ENCODE measurements at regions not wholly inside any gene's neighbourhood (a gene's known extent, or its start where the extent isn't known, plus 50 kb on each side); places are given as distances from the start of the nearest gene placed in this dataset.
"Not testable (repeated sequence)": the region's sequence is repeated elsewhere in the genome, so short reads cannot be mapped to it uniquely, and the experiment has no call there.

- no peak for TF ChIP-seq REST (IDR thresholded peaks at IDR 0.05)
- TF ChIP-seq RAD21 (IDR thresholded peaks at IDR 0.05): no peak
These were observed 238.0 kb downstream of the FBXO4 start (continued) for GRCh38 chr5:42163083-42163482.

- Histone ChIP-seq H3K27me3 (ENCODE audit: control insufficient read depth in 4 of 4, insufficient read depth in 4 of 4, low read length in 3 of 4) (no peaks in the 10 kb centered on the region), H3K36me3 (ENCODE audit: control insufficient read depth in 4 of 4, insufficient read depth in 3 of 4, low read depth in 1 of 4, low read length in 3 of 4) (no peaks in the 10 kb centered on the region), H3K9ac (ENCODE audit: low read depth in 1 of 2, low read length in 2 of 2) (no peak overlapping the region), H3K27ac (ENCODE audit: low read depth in 1 of 2, low read length in 2 of 2) (no peak overlapping the region), H3K4me1 (ENCODE audit: control insufficient read depth in 4 of 4, insufficient read depth in 4 of 4, low read length in 3 of 4) (no peaks in the 10 kb centered on the region), H3K4me3 (ENCODE audit: low read depth in 1 of 3, low read length in 3 of 3) (no peak overlapping the region), H3K9me3 (ENCODE audit: control insufficient read depth in 4 of 4, low read length in 3 of 4) (no peaks in the 10 kb centered on the region)
- no peak for DNase-seq (ENCODE audit: low spot score)
- no peak for TF ChIP-seq MAX (IDR thresholded peaks at IDR 0.05)
- WGBS: 55% methylated on average over 3 of the region's 3 CpGs
These were observed 243.1 kb downstream of the FBXO4 start for GRCh38 chr5:42168091-42168670.

- not testable (repeated sequence) for H3K36me3 ChIP-seq (ENCODE audit: control insufficient read depth in 4 of 4, insufficient read depth in 3 of 4, low read depth in 1 of 4, low read length in 3 of 4); H3K4me3 ChIP-seq (ENCODE audit: low read depth in 1 of 3, low read length in 3 of 3); H3K9me3 ChIP-seq (ENCODE audit: control insufficient read depth in 4 of 4, low read length in 3 of 4); H3K9ac ChIP-seq (ENCODE audit: low read depth in 1 of 2, low read length in 2 of 2); H3K27me3 ChIP-seq (ENCODE audit: control insufficient read depth in 4 of 4, insufficient read depth in 4 of 4, low read length in 3 of 4); H3K27ac ChIP-seq (ENCODE audit: low read depth in 1 of 2, low read length in 2 of 2); DNase-seq (ENCODE audit: low spot score); H3K4me1 ChIP-seq (ENCODE audit: control insufficient read depth in 4 of 4, insufficient read depth in 4 of 4, low read length in 3 of 4)
- 34% methylated on average over 3 of the region's 3 CpGs for WGBS
These were observed 247.1 kb upstream of the GHR start for GRCh38 chr5:42176118-42176517.

- not testable (repeated sequence) for H3K9me3 ChIP-seq (ENCODE audit: control insufficient read depth in 4 of 4, low read length in 3 of 4)
These were observed 243.4 kb upstream of the GHR start for GRCh38 chr5:42179843-42180242.

GRCh38 chr5:42216904-42217303 is 206.3 kb upstream of the GHR start:
- WGBS: 93% methylated on average over 4 of the region's 4 CpGs
- H3K4me3 ChIP-seq (ENCODE audit: low read depth in 1 of 3, low read length in 3 of 3): no peak overlapping the region

More at GRCh38 chr5:42179843-42180242, 243.4 kb upstream of the GHR start:
- not testable (repeated sequence) for H3K27ac ChIP-seq (ENCODE audit: low read depth in 1 of 2, low read length in 2 of 2); H3K9ac ChIP-seq (ENCODE audit: low read depth in 1 of 2, low read length in 2 of 2); H3K4me3 ChIP-seq (ENCODE audit: low read depth in 1 of 3, low read length in 3 of 3); H3K4me1 ChIP-seq (ENCODE audit: control insufficient read depth in 4 of 4, insufficient read depth in 4 of 4, low read length in 3 of 4); DNase-seq (ENCODE audit: low spot score); H3K36me3 ChIP-seq (ENCODE audit: control insufficient read depth in 4 of 4, insufficient read depth in 3 of 4, low read depth in 1 of 4, low read length in 3 of 4); H3K27me3 ChIP-seq (ENCODE audit: control insufficient read depth in 4 of 4, insufficient read depth in 4 of 4, low read length in 3 of 4)
- 11% methylated on average over 1 of the region's 1 CpG for WGBS

More at GRCh38 chr5:42216904-42217303, 206.3 kb upstream of the GHR start:
- no peaks in the 10 kb centered on the region for H3K36me3 ChIP-seq (ENCODE audit: control insufficient read depth in 4 of 4, insufficient read depth in 3 of 4, low read depth in 1 of 4, low read length in 3 of 4)
- no peaks in the 10 kb centered on the region for H3K4me1 ChIP-seq (ENCODE audit: control insufficient read depth in 4 of 4, insufficient read depth in 4 of 4, low read length in 3 of 4)
- H3K27me3 ChIP-seq (ENCODE audit: control insufficient read depth in 4 of 4, insufficient read depth in 4 of 4, low read length in 3 of 4): no peaks in the 10 kb centered on the region
- no peak overlapping the region for H3K9ac ChIP-seq (ENCODE audit: low read depth in 1 of 2, low read length in 2 of 2)
- H3K27ac ChIP-seq (ENCODE audit: low read depth in 1 of 2, low read length in 2 of 2): no peak overlapping the region
- no peak for TF ChIP-seq SP1 (IDR thresholded peaks at IDR 0.05)
- TF ChIP-seq EGR1 (IDR thresholded peaks at IDR 0.05; ENCODE audit: low read depth in 2 of 2): no peak
- TF ChIP-seq HNF4A (conservative IDR thresholded peaks at IDR 0.05): no peak
- TF ChIP-seq RXRA (IDR thresholded peaks at IDR 0.05): no peak
- TF ChIP-seq JUND (IDR thresholded peaks at IDR 0.05): no peak
- no peak for TF ChIP-seq RAD21 (IDR thresholded peaks at IDR 0.05)
- no peak for TF ChIP-seq ZBTB33 (IDR thresholded peaks at IDR 0.05)
- TF ChIP-seq YY1 (IDR thresholded peaks at IDR 0.05): no peak
- no peak for TF ChIP-seq MAX (IDR thresholded peaks at IDR 0.05)
- no peak for TF ChIP-seq ATF3 (IDR thresholded peaks at IDR 0.05)
- TF ChIP-seq HNF4G (IDR thresholded peaks at IDR 0.05): no peak
- no peaks in the 10 kb centered on the region for H3K9me3 ChIP-seq (ENCODE audit: control insufficient read depth in 4 of 4, low read length in 3 of 4)
- DNase-seq (ENCODE audit: low spot score): no peak

Data from liver (tissue), 7 donors.